DMS153 (cell line): ENCODE measurements at regions not wholly inside any gene's neighbourhood (a gene's known extent, or its start where the extent isn't known, plus 50 kb on each side); places are given as distances from the start of the nearest gene placed in this dataset.
"Not testable (repeated sequence)": the region's sequence is repeated elsewhere in the genome, so short reads cannot be mapped to it uniquely, and the experiment has no call there.

Experiments
- DNase-seq: peaks from one replicate; lab custom pipeline; 2025; lab: John Stamatoyannopoulos, UW

- no peak for DNase-seq
Observed at GRCh38 chr4:184335520-184335919, 117.8 kb upstream of the ENPP6 start.

- not testable (repeated sequence) for DNase-seq
Observed at GRCh38 chr4:184333446-184333845, 115.8 kb upstream of the ENPP6 start.

GRCh38 chr4:184331268-184331995 lies 113.8 kb upstream of the ENPP6 start:
- DNase-seq = peak; percentile 90

- DNase-seq = not testable (repeated sequence)
Observed at GRCh38 chr4:184330517-184331094, 112.9 kb upstream of the ENPP6 start.

- no peak for DNase-seq
Observed at GRCh38 chr4:184329659-184330400, 112.2 kb upstream of the ENPP6 start.

- DNase-seq = no peak
Observed at GRCh38 chr4:184329235-184329634, 111.6 kb upstream of the ENPP6 start.

GRCh38 chr4:184328022-184328736 lies 110.5 kb upstream of the ENPP6 start:
- DNase-seq = no peak

- DNase-seq = no peak
Observed at GRCh38 chr4:184324939-184325477, 107.3 kb upstream of the ENPP6 start.

- DNase-seq = no peak
Observed at GRCh38 chr4:184322328-184323025, 104.8 kb upstream of the ENPP6 start.

- DNase-seq = no peak
Observed at GRCh38 chr4:184320631-184321030, 103.0 kb upstream of the ENPP6 start.

- no peak for DNase-seq
Observed at GRCh38 chr4:184318852-184319251, 101.2 kb upstream of the ENPP6 start.

GRCh38 chr4:184317234-184317918 lies 99.7 kb upstream of the ENPP6 start:
- no peak for DNase-seq

- DNase-seq = no peak
Observed at GRCh38 chr4:184316821-184317220, 99.1 kb upstream of the ENPP6 start.

- DNase-seq = no peak
Observed at GRCh38 chr4:184315675-184316359, 98.1 kb upstream of the ENPP6 start.

- no peak for DNase-seq
Observed at GRCh38 chr4:184313702-184314659, 96.3 kb upstream of the ENPP6 start.

GRCh38 chr4:184313058-184313581 lies 95.4 kb upstream of the ENPP6 start:
- no peak for DNase-seq

- no peak for DNase-seq
Observed at GRCh38 chr4:184312126-184312525, 94.5 kb upstream of the ENPP6 start.

GRCh38 chr4:184310881-184311709 lies 93.4 kb upstream of the ENPP6 start:
- no peak for DNase-seq
